Testis (tissue), 2 donors: ENCODE measurements at regions not wholly inside any gene's neighbourhood (a gene's known extent, or its start where the extent isn't known, plus 50 kb on each side); places are given as distances from the start of the nearest gene placed in this dataset.
"Not testable (repeated sequence)": the region's sequence is repeated elsewhere in the genome, so short reads cannot be mapped to it uniquely, and the experiment has no call there.

ENCODE experiments used
- CTCF ChIP-seq, 3 experiments: fragments of 450-650 bp in 2 of 3; fragments of 200-600 bp in 1 of 3; sonication (generic) in 1 of 3; IDR thresholded peaks; one replicate each; pipeline ENCODE4 v1.5.1; 2016 to 2019; ENCODE audit warnings: antibody characterized with exemption in 3 of 3, mild to moderate bottlenecking in 2 of 3, moderate library complexity in 1 of 3
- POLR2A ChIP-seq: fragments of 450-650 bp; IDR thresholded peaks from one replicate; pipeline ENCODE4 v1.6.1; 2017; ENCODE audit warnings: antibody characterized with exemption, mild to moderate bottlenecking, moderate library complexity

DNA sequence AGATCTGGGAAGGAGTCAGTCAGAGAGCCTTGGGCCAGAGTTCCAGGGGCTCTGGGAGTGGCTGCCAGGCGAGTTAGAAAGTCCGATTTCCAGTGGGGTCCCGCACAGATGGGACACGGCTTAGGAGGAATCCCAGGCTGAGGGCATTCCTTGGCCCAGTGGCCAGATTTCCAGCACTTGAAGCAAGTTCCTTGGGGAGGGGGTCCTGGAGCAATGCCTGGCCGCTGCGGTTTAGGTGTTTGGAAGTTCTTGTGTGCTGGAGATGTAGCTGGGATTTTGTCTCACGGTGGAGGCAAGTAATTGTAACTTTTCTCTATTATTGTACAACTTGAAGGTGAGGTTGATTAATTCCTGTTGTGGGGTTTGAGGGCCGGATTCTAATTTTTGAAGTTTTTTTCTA is 99.5 kb upstream of the SLC25A48 start:
- not testable (repeated sequence) for TF ChIP-seq CTCF (IDR thresholded peaks at IDR 0.05); POLR2A
